HG03571 (cell line): ENCODE measurements at regions not wholly inside any gene's neighbourhood (a gene's known extent, or its start where the extent isn't known, plus 50 kb on each side); places are given as distances from the start of the nearest gene placed in this dataset.

Source experiments
- ATAC-seq: cut with Tn5 transposase; IDR thresholded peaks from one replicate; pipeline ENCODE4 v1.9.1; 2021; ENCODE audit not compliant: unreplicated experiment

- ATAC-seq, result no peak
Measured at GRCh38 chr6:100944644-100945043, 63.5 kb upstream of the ASCC3 start.

- ATAC-seq, result no peak
Measured at GRCh38 chr6:100946021-100946540, 65.0 kb upstream of the ASCC3 start.

- no peak for ATAC-seq
Measured at GRCh38 chr6:100946711-100947110, 65.6 kb upstream of the ASCC3 start.

- ATAC-seq, result no peak
Measured at GRCh38 chr6:100948381-100949133, 67.4 kb upstream of the ASCC3 start.

- ATAC-seq, result no peak
Measured at GRCh38 chr6:100952006-100952405, 70.9 kb upstream of the ASCC3 start.

- no peak for ATAC-seq
Measured at GRCh38 chr6:100959280-100959679, 78.2 kb upstream of the ASCC3 start.

- ATAC-seq, result no peak
Measured at GRCh38 chr6:100962466-100962865, 81.3 kb upstream of the ASCC3 start.

GRCh38 chr6:100965067-100965466 lies 83.9 kb upstream of the ASCC3 start:
- ATAC-seq, result no peak

GRCh38 chr6:100968949-100969348 lies 87.8 kb upstream of the ASCC3 start:
- ATAC-seq, result no peak

GRCh38 chr6:100979267-100979666 lies 98.1 kb upstream of the ASCC3 start:
- ATAC-seq, result no peak

GRCh38 chr6:100980949-100981348 lies 99.8 kb upstream of the ASCC3 start:
- ATAC-seq, result no peak

- ATAC-seq, result no peak
Measured at GRCh38 chr6:100986921-100987320, 105.8 kb upstream of the ASCC3 start.

GRCh38 chr6:100987556-100987955 lies 106.4 kb upstream of the ASCC3 start:
- ATAC-seq, result no peak

- no peak for ATAC-seq
Measured at GRCh38 chr6:100988391-100988984, 107.4 kb upstream of the ASCC3 start.

- ATAC-seq, result no peak
Measured at GRCh38 chr6:100990070-100990469, 108.9 kb upstream of the ASCC3 start.

- no peak for ATAC-seq
Measured at GRCh38 chr6:100996409-100996808, 115.3 kb upstream of the ASCC3 start.

GRCh38 chr6:100998111-100998510 lies 117.0 kb upstream of the ASCC3 start:
- no peak for ATAC-seq

GRCh38 chr6:100999034-100999597 lies 118.0 kb upstream of the ASCC3 start:
- ATAC-seq, result no peak

- no peak for ATAC-seq
Measured at GRCh38 chr6:101000341-101000740, 119.2 kb upstream of the ASCC3 start.

- ATAC-seq, result no peak
Measured at GRCh38 chr6:101001012-101001411, 119.9 kb upstream of the ASCC3 start.

GRCh38 chr6:101001607-101002006 lies 120.5 kb upstream of the ASCC3 start:
- no peak for ATAC-seq

- ATAC-seq, result no peak
Measured at GRCh38 chr6:101003075-101003474, 121.9 kb upstream of the ASCC3 start.
